ENCODE measurements at regions not wholly inside any gene's neighbourhood (a gene's known extent, or its start where the extent isn't known, plus 50 kb on each side); places are given as distances from the start of the nearest gene placed in this dataset.

GRCh38 chr5:84506625-84507024 lies 121.9 kb upstream of the EDIL3 start:
- H3K9me3 ChIP-seq (ENCODE audit: control insufficient read depth, low read depth, low read length), result no peaks in the 10 kb centered on the region
- H4K5ac ChIP-seq (ENCODE audit: insufficient read length, low read depth, low read length), result no peak overlapping the region
- H3K79me1 ChIP-seq (ENCODE audit: insufficient read depth, low read depth, low read length, poor library complexity, severe bottlenecking), result no peaks in the 10 kb centered on the region
- no peaks in the 10 kb centered on the region for H3K27me3 ChIP-seq (ENCODE audit: insufficient read depth, low read length)
- no peaks in the 10 kb centered on the region for H4K20me1 ChIP-seq (ENCODE audit: control insufficient read depth, insufficient read depth, insufficient read length)
- H2BK12ac ChIP-seq (ENCODE audit: insufficient read length, low read depth, low read length), result no peak overlapping the region
- H3K14ac ChIP-seq (ENCODE audit: insufficient read depth, low read length), result no peak overlapping the region
- no peak overlapping the region for H2AFZ ChIP-seq (ENCODE audit: low read length)
- H3K4ac ChIP-seq (ENCODE audit: low read depth, low read length), result no peak overlapping the region
- H3K4me1 ChIP-seq (ENCODE audit: insufficient read depth, low read length), result no peaks in the 10 kb centered on the region; the same call in 1 of the 2 replicates
- no peak overlapping the region for H3K18ac ChIP-seq (ENCODE audit: insufficient read length, low read depth, low read length)
- Mint-ChIP-seq H3K27me3 (ENCODE audit: low read depth) (no peaks in the 10 kb centered on the region), H3K4me3 (no peak overlapping the region), H3K9me3 (no peaks in the 10 kb centered on the region), H3K27ac (no peak overlapping the region), H3K4me1 (peaks cover 6 to 8% of the 10 kb centered on the region in 2 experiments), H3K36me3 (ENCODE audit: insufficient read depth in 1 of 3, low read depth in 3 of 3) (no peaks in the 10 kb centered on the region)
- H3K4me2 ChIP-seq (ENCODE audit: insufficient read depth, insufficient read length, low read length), result no peak overlapping the region
- no peak for TF ChIP-seq CTCF (conservative IDR thresholded peaks at IDR 0.05)
- H3K23ac ChIP-seq (ENCODE audit: insufficient read length, low read depth, low read length), result no peak overlapping the region
- H2BK5ac ChIP-seq (ENCODE audit: insufficient read length, low read length), result no peak overlapping the region
- no peaks in the 10 kb centered on the region for H3K79me2 ChIP-seq (ENCODE audit: insufficient read depth, low read length)
- no peak overlapping the region for H3K9ac ChIP-seq (ENCODE audit: extremely low read depth, insufficient read length, low read length)
- H3T11ph ChIP-seq (ENCODE audit: low read length), result no peak overlapping the region
- no peak overlapping the region for H4K91ac ChIP-seq (ENCODE audit: insufficient read length, low read depth, low read length)
- H3K23me2 ChIP-seq (ENCODE audit: insufficient read length, low read depth, low read length, poor library complexity, severe bottlenecking), result no peaks in the 10 kb centered on the region
- no peak overlapping the region for H4K8ac ChIP-seq (replicated peaks; ENCODE audit: insufficient read length, low read depth, low read length)
- H2BK120ac ChIP-seq (ENCODE audit: low read depth, low read length, poor library complexity, severe bottlenecking), result no peak overlapping the region
- no peak overlapping the region for H2BK15ac ChIP-seq (ENCODE audit: low read depth, low read length)
- no peak overlapping the region for H2BK20ac ChIP-seq (ENCODE audit: low read depth, low read length, poor library complexity, severe bottlenecking)
- H2AK5ac ChIP-seq (ENCODE audit: insufficient read length, low read length), result no peak overlapping the region
- H3K56ac ChIP-seq (ENCODE audit: insufficient read length, low read depth, low read length), result no peak overlapping the region
- no peak for DNase-seq
- H3K27ac ChIP-seq (ENCODE audit: insufficient read length, low read depth, low read length), result no peak overlapping the region
